ENCODE measurements at regions not wholly inside any gene's neighbourhood (a gene's known extent, or its start where the extent isn't known, plus 50 kb on each side); places are given as distances from the start of the nearest gene placed in this dataset.

- Mint-ChIP-seq H3K4me1 (no peaks in the 10 kb centered on the region), H3K9me3 (peaks cover 0 to 9% (median 2%) of the 10 kb centered on the region in 7 donors), H3K4me3 (no peak overlapping the region), H3K36me3 (no peaks in the 10 kb centered on the region), H3K27me3 (ENCODE audit: low read depth in 3 of 3) (peaks cover 0 to 2% (median 2%) of the 10 kb centered on the region in 3 donors), H3K27ac (no peak overlapping the region)
- no peaks in the 10 kb centered on the region for H3K79me2 ChIP-seq (ENCODE audit: insufficient read depth, low read length)
- H3K4me2 ChIP-seq (replicated peaks; ENCODE audit: extremely low read depth, low read length, poor library complexity, severe bottlenecking): no peak overlapping the region
- H2AFZ ChIP-seq (ENCODE audit: insufficient read depth, low read depth, low read length, poor library complexity, severe bottlenecking): no peak overlapping the region
- no peak overlapping the region for H3K9ac ChIP-seq (ENCODE audit: insufficient read depth, low read length, poor library complexity, severe bottlenecking)
- H3K27ac ChIP-seq (ENCODE audit: low read depth in 1 of 2, low read length in 2 of 2): no peak overlapping the region
- TF ChIP-seq CTCF (IDR thresholded peaks at IDR 0.05): no peak
- peaks cover 0 to 3% of the 10 kb centered on the region in 2 donors for H3K9me3 ChIP-seq (replicated peaks in 1 of 2; ENCODE audit: control insufficient read depth in 1 of 2, insufficient read depth in 1 of 2, low read length in 2 of 2)
- 100% methylated on average over 5 of the region's 9 CpGs for WGBS (ENCODE audit: insufficient coverage)
- H3K27me3 ChIP-seq (ENCODE audit: control insufficient read depth in 2 of 2, insufficient read depth in 2 of 2, low read length in 2 of 2): no peaks in the 10 kb centered on the region
- no peaks in the 10 kb centered on the region for H3K36me3 ChIP-seq (replicated peaks in 1 of 2; ENCODE audit: control insufficient read depth in 1 of 2, insufficient read depth in 2 of 2, low read length in 2 of 2)
- no peak overlapping the region for H3K4me3 ChIP-seq (replicated peaks in 1 of 3; ENCODE audit: low read depth in 2 of 3, low read length in 3 of 3)
- H4K20me1 ChIP-seq (ENCODE audit: insufficient read depth, low read length): no peaks in the 10 kb centered on the region
- intact Hi-C loops (cut with micrococcal nuclease): no loop called here
- H3K4me1 ChIP-seq (ENCODE audit: control insufficient read depth in 1 of 2, insufficient read depth in 2 of 2, low read length in 2 of 2): no peaks in the 10 kb centered on the region
- no peak for DNase-seq
Observed at GRCh38 chr7:21092766-21093702, 306.3 kb upstream of the SP8 start.

- Mint-ChIP-seq H3K4me3 (no peak overlapping the region), H3K9me3 (peaks cover 0 to 9% (median 2%) of the 10 kb centered on the region in 7 donors), H3K27ac (no peak overlapping the region), H3K4me1 (no peaks in the 10 kb centered on the region), H3K36me3 (no peaks in the 10 kb centered on the region), H3K27me3 (ENCODE audit: low read depth in 3 of 3) (peaks cover 0 to 2% (median 2%) of the 10 kb centered on the region in 3 donors)
- no peaks in the 10 kb centered on the region for H3K4me1 ChIP-seq (ENCODE audit: control insufficient read depth in 1 of 2, insufficient read depth in 2 of 2, low read length in 2 of 2)
- no peak overlapping the region for H2AFZ ChIP-seq (ENCODE audit: insufficient read depth, low read depth, low read length, poor library complexity, severe bottlenecking)
- peaks cover 0 to 3% of the 10 kb centered on the region in 2 donors for H3K9me3 ChIP-seq (replicated peaks in 1 of 2; ENCODE audit: control insufficient read depth in 1 of 2, insufficient read depth in 1 of 2, low read length in 2 of 2)
- no peaks in the 10 kb centered on the region for H3K27me3 ChIP-seq (ENCODE audit: control insufficient read depth in 2 of 2, insufficient read depth in 2 of 2, low read length in 2 of 2)
- H3K27ac ChIP-seq (ENCODE audit: low read depth in 1 of 2, low read length in 2 of 2): no peak overlapping the region
- no peak for DNase-seq
- no peak overlapping the region for H3K4me3 ChIP-seq (replicated peaks in 1 of 3; ENCODE audit: low read depth in 2 of 3, low read length in 3 of 3)
- intact Hi-C loops (cut with micrococcal nuclease): no loop called here
- H3K4me2 ChIP-seq (replicated peaks; ENCODE audit: extremely low read depth, low read length, poor library complexity, severe bottlenecking): no peak overlapping the region
- H4K20me1 ChIP-seq (ENCODE audit: insufficient read depth, low read length): no peaks in the 10 kb centered on the region
- no peak overlapping the region for H3K9ac ChIP-seq (ENCODE audit: insufficient read depth, low read length, poor library complexity, severe bottlenecking)
- H3K79me2 ChIP-seq (ENCODE audit: insufficient read depth, low read length): no peaks in the 10 kb centered on the region
- H3K36me3 ChIP-seq (replicated peaks in 1 of 2; ENCODE audit: control insufficient read depth in 1 of 2, insufficient read depth in 2 of 2, low read length in 2 of 2): no peaks in the 10 kb centered on the region
- no peak for TF ChIP-seq CTCF (IDR thresholded peaks at IDR 0.05)
Observed at GRCh38 chr7:21094589-21094988, 307.9 kb upstream of the SP8 start.

Measured in CD14-positive monocyte (primary cell).